Superior temporal gyrus (tissue), 1 donor: ENCODE measurements at regions not wholly inside any gene's neighbourhood (a gene's known extent, or its start where the extent isn't known, plus 50 kb on each side); places are given as distances from the start of the nearest gene placed in this dataset.
"Not testable (repeated sequence)": the region's sequence is repeated elsewhere in the genome, so short reads cannot be mapped to it uniquely, and the experiment has no call there.

Source experiments
- DNase-seq: peaks from one replicate; pipeline ENCODE4 v3.0.0-alpha.2; 2016; ENCODE audit errors: extremely low spot score

- DNase-seq, result no peak
Measured at GRCh38 chr4:127528302-127528701, 104.5 kb upstream of the INTU start.

DNA sequence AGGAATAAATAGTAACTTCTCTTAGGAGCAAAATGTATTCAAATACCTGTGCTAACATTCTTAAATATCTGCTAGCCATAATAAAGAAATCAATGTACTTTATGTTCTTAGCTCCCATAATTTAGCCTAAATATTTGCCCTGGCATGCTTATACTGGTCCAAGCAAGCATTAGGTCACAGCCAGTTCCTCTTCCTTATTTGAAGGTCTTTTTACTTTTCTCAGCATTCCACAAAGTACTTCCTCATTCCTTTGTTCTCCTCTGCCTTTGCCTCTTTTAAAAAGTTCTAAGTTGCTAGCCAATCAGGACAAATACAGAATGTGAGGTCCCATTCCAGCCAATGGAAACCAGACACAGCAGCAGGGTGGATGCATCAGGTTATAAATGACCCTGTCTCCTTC lies 102.9 kb upstream of the INTU start:
- DNase-seq, result not testable (repeated sequence)

GRCh38 chr4:127533028-127533700 lies 99.6 kb upstream of the INTU start:
- DNase-seq, result no peak

- no peak for DNase-seq
Measured at GRCh38 chr4:127534041-127534825, 98.5 kb upstream of the INTU start.

- DNase-seq, result no peak
Measured at GRCh38 chr4:127538016-127538415, 94.7 kb upstream of the INTU start.

GRCh38 chr4:127540497-127541025 lies 92.2 kb upstream of the INTU start:
- no peak for DNase-seq

DNA sequence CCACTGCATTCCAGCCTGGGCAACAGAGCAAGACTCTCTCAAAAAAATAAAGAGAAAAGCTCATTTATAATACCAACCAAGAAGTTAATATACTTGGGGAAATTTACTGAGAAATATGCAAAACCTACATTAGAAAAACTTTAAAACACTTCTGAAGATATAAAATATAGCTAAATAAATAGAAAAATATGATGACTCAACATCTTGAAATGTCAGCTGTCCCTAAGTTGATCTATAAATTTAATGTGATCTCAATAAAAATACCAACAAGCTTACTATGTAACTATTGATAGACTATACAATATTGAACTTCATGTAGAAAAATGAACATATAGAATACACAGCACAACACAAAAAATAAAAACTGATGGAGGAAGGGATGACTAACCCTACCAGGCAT lies 87.5 kb upstream of the INTU start:
- DNase-seq, result no peak

- no peak for DNase-seq
Measured at GRCh38 chr4:127548990-127549925, 83.5 kb upstream of the INTU start.

DNA sequence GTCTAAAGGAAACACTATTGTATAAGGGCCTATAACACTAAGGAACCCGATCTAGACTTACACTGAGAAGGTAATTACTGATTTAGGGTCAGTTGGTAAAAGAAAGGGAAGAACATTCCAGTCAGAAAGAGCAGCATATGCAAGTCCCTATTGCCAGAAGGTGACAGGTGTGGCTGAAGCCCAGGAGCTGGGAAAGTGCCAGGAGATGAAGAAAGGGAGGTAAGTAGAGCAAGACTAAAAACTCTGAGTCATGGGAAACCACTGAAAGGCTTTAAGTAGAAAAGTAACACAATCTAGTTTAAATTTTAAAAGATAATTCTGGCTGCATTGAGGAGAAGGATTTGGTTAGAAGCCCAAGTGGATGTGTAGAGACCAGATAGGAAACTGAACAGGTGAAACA lies 77.7 kb upstream of the INTU start:
- no peak for DNase-seq

- DNase-seq, result no peak
Measured at GRCh38 chr4:127558088-127558487, 74.7 kb upstream of the INTU start.

DNA sequence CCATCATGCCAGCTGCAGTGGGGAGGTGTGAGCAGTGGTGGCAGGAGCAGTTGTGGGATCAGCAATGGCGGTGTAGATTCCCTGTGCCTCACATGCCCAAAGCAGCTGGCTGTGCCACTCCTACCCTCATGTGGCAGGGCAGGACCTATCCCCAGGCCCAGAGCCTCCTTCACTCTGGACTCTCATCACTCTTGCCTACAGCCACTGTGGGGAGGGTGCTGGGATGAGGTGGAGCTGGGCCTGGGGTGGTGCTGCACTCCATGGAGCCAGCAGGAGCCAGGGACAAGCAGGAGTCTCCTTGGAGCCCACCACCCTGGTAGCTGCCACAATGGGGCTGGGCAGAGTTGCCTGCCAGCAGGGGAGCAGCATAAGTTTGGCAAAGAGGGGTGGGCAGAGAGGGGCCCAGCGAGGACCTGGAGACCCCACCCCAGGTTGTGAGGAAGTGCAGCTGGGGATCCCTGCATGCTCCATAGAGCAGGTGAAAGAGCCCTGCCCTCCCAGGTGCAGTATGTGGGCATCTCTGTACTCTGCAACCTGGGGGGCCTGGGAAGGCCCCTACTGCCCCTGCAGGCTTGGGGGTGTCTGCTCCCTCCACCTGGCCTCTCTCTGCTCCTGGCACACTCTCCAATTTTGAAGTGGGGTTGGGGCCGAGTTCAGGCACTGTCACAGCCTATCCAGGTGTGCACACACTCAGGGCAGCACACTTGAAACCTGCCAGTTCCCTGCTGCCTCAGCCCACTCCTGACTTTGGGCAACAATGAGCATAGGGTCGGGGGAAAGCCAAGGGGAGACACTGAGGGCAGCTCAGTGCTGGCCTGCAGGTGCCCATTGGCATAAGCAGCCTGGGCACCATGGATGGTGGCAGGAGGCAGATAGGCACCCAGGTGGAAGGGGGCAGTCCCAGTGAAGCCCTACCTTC lies 74.0 kb upstream of the INTU start:
- DNase-seq, result no peak

DNA sequence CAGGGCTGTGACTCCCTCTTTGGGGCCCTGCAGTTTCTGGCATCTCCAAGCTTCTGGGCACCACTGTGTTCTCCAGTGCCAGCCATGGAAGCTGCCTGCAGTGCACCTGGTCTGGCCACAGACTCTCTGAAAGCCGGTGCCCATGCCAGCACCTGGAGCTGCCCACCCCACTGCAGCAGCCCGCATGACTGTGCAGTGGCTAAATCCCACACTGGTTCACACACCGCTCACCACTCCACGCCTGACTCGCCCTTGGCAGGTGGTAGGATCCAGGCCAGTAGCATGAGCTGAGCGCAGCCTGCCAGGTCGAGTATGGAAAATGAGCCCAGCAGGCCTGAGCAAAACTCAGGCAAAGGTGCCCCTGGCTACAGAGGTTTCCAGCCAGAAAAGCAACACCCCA lies 72.8 kb upstream of the INTU start:
- DNase-seq, result no peak

DNA sequence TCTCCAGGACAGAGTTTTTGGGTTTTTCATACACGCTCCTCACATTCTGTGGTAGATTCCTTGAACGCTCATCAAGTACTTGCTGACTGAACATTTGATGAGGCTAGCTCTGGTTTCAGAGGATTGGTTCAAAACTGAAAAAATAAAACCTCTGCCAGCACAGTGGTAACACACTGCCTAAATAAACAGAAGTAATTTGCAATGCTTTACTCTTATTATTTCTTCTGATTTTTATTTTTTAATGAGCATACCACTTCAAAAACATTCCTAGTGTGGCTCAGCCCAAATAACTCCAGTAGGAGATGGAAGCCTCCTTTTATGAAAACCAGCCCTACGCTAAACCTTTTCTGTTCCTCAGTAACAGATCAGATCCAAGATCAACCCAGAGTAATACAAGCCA lies 72.0 kb upstream of the INTU start:
- no peak for DNase-seq

GRCh38 chr4:127574643-127575042 lies 58.1 kb upstream of the INTU start:
- no peak for DNase-seq

DNA sequence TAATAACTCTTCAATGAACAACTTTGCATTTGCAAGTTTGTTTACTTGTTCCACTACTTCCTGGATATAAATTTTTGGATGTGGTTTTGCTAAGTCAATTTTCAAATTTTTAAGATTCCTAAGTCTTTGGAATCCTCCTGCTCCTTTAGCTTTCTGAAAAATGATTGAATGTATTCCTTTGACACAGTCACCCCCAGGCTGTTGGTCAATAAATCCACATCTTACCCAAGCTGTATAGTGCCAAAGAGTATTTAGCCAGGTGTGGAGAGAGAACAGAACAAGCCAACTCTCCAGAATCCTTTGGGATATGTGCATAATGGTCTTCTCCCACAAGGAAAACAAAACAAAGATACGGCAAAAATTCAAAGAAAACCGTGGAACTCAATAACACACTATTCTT lies 56.9 kb upstream of the INTU start:
- DNase-seq, result no peak

DNA sequence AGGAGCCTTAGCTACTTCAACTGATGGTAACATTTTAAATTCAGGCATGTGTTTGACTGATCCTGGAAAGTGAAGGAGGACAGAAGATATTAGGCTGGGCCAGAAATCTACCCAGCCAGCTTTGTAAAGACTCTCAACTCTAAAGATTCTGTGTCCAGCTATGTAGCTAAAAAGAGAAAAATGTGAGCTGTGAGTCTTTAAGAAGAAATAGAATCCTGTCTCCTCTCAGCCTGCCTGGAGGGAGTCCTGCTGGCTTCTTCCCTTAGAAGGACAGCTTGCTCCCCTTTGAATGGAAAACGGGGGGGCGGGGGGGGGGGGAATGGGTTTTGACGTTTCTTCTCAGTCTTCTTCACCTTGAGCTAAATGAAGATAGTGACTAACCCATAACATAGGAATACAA lies 54.3 kb upstream of the INTU start:
- no peak for DNase-seq

DNA sequence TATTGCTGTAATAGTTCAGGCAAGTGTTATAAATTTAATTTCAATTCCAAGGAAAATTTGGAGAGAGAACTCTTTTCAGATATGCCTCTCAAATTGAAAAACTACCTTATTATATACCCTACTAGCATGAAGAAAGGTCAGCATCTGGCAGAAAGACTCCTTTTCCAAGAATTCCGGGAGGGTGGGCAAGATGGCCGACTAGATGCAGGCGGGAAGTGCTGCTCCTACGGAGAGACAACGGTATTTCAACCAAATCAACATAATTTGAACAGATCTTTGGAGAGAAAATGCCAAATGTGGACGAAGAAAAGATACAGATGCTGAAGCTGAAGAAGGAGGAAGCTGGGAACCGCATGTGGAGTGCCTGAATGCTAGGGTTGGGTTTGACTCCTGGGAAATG lies 53.8 kb upstream of the INTU start:
- no peak for DNase-seq

GRCh38 chr4:127579821-127580220 lies 52.9 kb upstream of the INTU start:
- DNase-seq, result no peak

- DNase-seq, result no peak
Measured at GRCh38 chr4:127580300-127580699, 52.5 kb upstream of the INTU start.

DNA sequence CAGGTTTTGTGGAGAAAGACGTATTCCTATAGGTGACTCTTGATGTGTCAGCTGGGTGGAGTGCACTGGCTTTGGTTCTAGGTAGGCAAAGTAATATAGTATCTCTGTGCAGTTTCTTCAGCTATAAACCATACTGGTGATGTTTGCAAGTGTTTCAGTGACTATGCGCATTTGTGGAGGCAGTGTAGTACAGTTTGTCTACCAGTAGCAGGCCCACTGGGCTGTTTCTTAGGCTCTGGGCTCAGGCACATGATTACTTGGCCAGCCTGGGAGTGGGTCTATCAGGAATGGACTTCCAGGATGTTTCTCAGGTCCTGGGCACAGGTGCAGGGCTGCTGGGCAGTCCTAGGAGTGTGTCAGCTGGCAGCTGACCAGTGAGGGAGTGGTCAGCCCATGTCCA lies 51.9 kb upstream of the INTU start:
- no peak for DNase-seq
